NCI-H69 (cell line): ENCODE measurements at regions not wholly inside any gene's neighbourhood (a gene's known extent, or its start where the extent isn't known, plus 50 kb on each side); places are given as distances from the start of the nearest gene placed in this dataset.
A peak's percentile ranks its signal among the peaks of the same experiment; 100 is the strongest.
"Not testable (repeated sequence)": the region's sequence is repeated elsewhere in the genome, so short reads cannot be mapped to it uniquely, and the experiment has no call there.

Experiments used
- DNase-seq: peaks from one replicate; lab custom pipeline; 2025; lab: John Stamatoyannopoulos, UW

DNA sequence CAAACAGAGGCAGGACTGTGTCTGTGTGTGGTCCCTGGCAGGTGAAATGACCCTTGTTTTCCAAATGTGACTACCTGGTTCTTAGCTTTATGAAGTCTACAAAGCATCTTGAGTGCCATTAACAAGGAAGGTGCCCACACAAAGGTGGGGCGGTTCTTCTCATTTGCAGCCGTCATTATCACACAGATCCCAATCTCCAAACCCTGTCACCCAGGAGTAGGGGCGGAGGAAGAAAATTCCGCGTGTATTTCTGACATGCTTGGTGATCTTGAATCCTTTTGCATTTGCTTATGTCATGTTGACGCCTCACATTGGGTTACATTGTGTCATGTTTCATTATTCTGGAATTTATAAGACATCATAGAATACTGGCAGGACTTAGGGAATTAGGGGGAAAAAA is 277.3 kb downstream of the VRK1 start:
- DNase-seq: no peak

DNA sequence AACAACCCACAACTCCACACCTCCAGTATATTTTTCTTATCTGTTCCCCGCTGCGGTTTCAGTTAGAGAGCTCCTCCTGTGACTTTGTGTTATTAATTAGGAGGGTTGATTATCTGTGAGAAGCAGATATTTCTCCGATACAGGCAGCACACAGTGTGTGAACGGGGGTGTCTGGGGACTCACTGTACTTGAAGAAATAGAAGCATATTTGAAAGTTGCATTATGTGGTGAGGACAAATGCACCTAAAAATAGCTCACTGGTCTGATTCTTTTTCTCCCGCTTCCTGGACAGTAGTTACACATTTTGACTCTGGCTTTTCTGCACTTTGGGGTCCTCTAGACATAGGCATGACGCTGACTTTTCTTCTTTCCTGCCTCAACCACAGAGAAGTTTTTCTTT is 277.7 kb downstream of the VRK1 start:
- no peak for DNase-seq

DNA sequence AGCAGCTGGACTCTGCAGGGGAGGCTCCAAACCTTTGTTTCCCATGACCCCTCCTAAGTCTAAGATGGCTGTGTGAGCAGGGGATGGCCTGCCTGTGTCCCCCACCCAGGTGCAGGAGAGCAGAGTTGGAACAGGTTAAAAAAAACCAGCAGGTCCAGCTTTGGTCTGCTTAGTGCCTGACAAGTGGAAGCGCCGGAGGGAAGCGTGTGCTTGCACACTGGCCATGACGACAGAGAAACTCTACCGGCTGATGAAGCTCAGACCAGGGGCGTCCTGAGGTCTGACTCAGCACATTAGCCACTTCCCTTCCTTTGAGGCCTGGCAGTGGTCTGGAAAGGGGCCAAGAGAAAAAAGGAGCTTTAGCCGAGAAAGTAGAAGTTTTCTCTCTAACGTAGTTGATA is 280.1 kb downstream of the VRK1 start:
- DNase-seq: no peak

DNA sequence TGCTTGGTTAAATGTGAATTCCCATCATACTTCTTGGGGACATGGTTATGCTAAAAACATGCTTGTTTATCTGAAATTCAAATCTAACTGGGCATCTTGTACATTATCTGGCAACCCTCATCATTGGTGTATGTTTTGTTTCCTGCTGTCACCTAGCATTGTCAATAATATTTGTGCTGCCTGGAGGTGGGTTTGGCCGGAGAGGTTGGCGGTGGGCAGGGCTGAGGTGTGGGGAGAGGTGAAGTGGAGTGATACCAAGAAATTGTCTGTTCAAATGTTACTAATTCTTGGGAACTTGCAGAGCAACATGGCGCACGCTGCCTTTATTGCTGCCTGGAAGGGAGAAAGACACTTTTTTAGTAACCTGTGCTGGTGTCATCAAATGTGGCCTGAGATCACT is 280.5 kb downstream of the VRK1 start:
- no peak for DNase-seq

DNA sequence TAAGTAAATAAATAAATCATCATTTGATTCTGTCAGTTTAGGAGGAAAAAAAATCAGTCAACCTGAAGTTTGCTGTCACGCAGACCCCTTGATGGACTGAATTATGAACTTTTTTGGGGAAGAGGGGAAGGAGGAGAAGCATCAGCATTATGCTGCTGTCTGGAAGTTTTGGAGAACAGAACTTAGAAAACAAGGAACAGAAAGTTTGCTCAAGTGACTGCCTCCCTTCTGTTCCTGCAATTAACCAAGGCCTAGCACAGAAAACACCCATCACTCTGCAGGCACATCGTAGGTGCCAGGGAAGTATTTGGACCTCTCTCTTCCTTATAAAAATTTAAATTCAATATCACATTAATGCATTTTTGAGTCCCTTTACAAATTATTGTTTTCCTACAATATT is 283.8 kb downstream of the VRK1 start:
- no peak for DNase-seq

DNA sequence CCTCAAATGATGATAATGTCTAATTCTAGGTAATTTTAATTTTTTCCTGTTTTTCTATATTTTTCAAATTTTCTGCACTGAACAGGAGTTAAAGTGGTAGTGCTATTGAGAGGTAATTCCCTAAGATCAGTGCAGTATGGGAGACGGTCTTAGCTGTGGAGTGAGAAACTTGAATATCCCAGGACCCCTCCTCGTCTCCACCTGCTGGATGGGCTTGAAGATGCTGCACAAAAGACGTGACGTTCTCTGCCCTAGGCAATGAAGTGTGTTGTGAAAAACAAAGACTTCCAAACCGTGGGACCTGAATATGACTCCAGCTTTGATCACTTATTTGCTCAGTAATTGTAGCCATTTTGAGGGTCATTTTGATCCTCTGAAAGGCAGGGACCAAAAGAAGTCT is 298.1 kb downstream of the VRK1 start:
- DNase-seq: no peak

DNA sequence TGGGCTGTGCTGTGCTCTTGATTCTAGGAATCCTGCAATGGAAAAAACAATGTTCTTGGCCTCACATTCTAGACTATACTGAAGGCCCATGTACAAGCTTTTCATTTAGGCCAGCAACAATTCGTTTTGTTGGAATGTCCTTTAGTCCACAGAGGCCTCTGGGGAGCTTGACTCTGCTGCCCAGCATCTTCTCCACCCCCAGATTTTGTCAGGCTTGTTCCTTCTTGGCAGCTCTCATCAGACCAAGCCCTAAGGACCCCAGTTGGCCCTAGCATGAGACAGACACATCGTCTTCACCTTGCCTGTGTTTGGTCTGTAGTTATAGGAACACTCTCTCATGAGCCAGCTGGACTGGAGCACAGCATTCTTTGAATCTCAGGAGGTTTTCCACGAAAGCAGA is 300.1 kb downstream of the VRK1 start:
- DNase-seq: no peak

DNA sequence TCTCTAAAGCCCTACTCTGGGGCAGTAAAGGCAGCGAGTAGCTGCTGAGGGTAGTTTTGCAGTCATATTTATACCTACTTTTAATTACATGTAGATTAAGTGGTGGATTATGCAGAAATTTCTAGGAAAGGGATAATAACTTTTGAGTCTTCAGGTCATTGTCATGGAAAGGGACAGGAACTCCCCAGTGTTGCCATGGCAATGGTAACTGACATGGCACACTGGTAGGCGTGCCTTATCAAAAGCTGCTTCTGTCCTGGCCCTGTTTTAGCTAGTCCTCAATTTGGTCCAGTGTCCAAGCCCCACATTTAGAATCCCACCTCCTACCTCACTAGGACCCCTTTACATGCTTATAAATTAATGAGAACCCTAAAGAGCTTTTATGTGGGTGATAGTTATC is 303.1 kb downstream of the VRK1 start:
- no peak for DNase-seq

DNA sequence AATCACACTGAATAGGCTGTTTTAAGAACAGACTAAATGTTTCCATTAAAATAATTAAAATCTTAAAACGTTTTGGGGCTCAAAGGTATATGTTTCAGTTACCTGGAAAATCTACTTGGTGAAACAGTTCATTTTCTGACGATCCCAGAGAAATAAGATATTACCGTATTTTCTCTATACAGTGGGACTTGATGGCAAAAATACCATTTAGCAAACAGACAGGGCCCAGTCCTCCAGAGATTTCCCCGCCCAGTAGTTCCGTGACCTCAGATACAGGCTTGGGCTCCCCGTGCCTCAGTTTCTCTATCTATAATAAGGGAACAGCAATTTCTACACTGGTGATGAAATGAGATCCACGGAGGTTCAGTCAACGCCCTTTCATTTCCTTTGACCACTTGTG is 304.4 kb downstream of the VRK1 start:
- no peak for DNase-seq

DNA sequence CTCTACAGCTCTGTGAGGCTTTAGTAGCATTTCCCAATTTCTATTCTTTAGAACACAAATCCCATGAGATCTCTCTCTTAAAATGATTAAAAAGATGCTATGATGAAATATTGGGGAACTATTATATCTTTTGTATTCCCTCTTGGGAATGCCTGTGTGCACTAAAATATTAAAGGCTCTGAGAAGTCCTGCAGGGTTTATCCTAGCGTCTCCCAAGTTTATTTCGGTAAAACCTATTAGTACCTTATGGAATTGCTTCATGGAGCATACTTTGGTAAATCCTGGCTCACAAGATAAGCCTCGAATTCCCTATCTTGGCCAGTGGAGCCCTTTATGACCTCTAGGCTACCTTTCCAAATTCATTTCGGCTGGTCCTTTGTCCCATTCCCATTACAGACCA is 306.8 kb downstream of the VRK1 start:
- DNase-seq: no peak

DNA sequence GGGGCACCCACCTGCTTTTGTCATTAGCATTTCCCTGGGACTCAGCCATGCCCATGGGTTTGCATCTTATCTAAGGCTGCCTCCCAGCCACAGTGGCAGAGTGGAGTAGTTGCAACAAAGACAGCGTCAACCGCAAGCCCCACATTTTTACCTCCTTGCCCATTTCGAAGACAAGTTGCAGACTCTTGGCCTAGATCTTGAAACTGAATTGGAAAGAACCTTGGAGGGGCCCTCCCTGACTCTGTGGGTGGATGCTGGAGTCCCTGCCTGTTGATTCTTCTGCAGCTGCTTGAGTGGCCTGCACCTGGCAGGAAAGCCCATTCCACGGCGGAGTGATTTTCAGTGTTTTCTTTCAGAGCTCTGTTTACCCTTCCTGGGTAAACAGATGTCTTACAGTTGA is 309.0 kb downstream of the VRK1 start:
- peak; percentile 29 for DNase-seq

DNA sequence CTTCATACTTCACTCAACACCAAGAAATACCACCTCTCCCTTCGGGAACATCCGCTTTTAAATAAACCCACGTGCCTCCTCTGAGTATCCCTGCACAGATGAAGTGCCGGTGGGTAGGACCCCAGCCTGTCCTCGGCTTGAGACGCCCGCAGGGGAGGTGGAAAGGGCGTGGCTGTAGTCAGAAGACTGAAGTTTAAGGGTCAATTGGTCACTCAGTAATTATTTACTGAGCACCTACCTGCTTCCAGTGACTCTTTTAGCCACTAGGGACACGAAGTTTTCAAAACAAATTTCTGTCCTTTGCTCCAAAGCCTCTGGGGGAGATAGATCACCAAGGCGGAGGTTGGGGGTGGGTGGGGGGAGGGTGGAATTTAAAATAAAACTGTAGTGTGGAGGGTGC is 309.4 kb downstream of the VRK1 start:
- no peak for DNase-seq

DNA sequence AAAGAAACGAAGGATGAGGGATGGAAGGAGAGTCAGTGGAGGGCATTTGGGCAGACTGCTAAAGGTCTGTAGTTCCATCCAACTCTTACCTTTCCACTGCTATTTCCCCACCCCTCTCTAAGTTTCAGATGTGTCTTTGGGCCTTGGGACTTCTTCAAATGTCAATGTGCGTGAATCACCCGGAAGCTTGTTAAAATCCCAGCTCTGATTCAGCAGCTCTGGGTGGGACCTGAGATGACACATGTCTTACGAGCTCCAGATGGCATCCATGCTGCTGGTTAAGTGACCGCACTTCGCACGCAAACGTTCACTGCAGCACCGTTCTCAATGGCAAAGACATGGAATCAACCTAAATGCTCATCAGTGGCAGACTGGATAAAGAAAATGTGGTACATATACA is 309.9 kb downstream of the VRK1 start:
- no peak for DNase-seq

DNA sequence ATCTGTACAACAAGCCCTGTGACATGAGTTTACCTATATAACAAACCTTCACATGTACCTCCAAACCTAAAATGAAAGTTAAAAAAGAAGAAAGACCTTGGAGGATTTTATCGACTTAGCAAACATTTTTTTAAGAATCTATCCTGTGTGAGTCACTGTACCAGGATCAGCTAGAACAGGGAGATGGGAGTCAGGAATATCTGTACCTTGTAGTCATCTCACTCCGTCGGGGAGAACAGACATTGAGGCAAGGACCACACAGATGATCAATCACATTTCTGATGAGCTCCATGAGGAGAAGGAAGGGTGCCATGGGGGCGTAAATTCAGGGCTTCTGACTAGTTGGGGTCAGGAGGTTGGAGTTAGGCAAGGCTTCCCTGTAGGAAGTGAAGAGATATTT is 310.6 kb downstream of the VRK1 start:
- no peak for DNase-seq

DNA sequence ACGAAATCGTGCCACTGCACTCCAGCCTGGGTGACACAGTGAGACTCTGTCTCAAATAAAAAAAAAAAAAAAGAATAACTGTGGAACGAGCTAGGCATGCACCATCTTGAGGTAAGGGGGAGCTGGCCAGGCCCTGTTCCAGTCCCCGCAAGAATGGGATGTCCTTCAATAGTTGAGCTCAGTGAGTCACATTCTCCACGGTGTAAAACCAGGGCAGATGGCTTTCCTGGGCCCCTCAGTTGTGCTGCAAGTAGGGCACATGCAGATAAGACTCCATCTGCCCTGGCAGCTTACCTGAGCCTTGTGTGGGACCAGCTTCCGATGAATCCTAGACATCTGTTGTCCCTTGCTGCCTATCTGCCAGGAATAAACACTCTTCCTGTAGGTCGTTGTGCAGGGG is 312.1 kb downstream of the VRK1 start:
- no peak for DNase-seq

DNA sequence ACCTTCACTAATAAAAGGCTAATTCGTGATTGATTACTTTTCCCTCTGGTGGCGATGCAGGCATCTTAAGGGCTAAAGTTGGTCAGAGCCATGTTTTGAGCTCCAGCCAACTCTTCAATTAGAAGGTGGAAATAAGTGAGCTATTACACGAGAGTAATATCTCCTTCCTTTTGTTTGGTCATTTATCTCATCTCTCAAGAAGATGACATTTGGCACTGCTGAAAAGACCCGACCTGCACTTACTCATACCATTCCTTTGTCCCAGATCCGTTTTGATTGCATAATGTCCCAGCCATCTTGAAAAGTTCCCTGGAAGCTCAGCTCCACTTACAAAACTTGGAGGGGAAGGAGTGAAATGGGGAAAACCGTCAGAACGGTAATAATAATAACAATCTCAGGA is 316.2 kb downstream of the VRK1 start:
- DNase-seq: peak; percentile 7

DNA sequence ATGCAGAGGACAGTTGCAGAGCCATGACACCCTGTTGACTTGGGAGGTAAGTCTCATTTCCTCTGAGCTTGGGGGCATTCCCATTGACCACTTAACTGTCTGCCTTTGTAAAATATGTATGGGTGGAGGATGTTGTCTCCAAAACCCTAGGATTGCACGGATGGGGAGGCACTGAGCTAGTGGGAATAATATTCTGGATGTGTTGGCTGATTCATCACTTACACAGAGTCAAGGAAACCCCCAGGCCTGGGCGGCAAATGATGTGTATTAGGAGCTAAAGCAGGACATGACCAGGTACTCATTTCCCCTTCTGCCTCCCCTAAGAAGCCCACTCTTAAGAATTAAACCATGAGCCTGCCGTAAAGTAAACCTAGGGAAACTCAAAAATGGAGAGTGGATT is 319.4 kb downstream of the VRK1 start:
- DNase-seq: no peak

DNA sequence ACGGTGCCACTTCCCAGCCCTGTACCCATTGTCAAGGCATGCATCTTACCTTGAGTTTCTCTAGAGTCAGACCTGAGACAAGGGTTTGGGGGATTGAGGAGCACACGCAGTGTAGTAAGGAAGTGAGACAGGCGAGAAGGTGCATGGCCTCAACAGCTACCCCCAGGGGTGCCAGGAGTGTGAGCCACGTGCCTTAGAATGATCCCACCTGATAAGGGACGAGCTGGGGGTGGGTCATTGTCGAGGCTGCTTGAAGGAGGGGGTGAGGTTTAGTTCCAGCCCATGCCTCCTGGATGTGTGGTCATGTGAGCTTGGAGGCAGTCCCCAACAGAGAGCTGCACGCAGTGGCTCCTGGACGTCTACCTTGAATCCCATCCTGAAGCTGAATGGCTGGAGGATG is 320.5 kb downstream of the VRK1 start:
- no peak for DNase-seq

DNA sequence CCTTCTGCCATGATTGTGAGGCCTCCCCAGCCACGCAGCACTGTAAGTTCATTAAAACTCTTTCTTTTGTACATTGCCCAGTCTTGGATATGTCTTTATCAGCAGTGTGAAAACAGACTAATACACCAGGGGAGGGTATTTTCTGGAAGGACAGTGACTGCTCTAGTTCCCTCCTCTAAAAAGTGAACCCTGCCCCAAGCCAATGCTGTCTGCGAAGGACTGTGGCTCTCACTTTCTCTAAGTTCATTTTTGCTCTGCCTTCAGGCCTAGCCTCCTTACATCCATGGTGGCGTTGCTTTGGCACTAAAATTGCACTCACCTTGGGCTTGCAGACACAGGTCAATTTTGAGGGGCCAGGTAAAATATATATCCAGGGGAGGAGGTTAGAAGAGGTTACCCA is 323.0 kb downstream of the VRK1 start:
- no peak for DNase-seq

DNA sequence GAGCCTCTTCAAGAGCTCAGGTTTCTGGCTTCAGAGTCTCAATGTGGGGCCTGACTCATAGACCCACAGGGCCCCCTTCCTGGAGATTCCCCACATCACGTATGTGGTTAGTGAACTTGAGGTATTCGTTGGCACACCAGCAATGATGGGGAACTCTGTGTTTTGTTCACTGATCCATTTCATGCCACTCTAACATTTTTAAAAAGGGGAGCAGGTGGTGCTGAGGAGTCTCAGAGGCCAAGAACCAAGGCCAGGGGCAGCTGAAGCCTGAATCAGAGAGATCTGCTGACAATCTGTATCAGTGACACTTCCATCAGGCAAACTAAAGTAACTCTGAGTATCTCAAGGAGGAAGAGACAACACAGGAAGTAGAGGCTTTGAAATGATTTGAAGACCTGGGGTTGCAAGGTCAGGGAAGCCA is 323.4 kb downstream of the VRK1 start:
- no peak for DNase-seq

DNA sequence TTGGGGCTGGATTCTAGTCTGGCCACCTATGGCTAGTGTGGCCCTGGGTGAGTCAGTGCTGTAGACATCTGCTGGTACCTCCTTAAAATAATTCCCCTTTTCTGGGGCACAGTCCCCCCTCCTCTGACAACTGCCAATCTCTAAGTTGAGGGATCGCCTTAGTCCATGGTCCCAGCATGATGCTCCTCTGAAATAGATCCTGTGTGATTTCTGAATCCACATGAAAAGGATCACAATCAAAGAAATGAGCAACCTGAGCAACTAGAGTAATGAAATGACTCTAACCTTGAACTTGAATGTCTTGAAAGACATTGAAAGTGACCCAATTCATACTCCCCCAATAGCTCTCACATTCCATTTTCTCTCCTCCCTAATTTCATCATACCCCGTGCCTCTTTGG is 332.5 kb downstream of the VRK1 start:
- DNase-seq: no peak

DNA sequence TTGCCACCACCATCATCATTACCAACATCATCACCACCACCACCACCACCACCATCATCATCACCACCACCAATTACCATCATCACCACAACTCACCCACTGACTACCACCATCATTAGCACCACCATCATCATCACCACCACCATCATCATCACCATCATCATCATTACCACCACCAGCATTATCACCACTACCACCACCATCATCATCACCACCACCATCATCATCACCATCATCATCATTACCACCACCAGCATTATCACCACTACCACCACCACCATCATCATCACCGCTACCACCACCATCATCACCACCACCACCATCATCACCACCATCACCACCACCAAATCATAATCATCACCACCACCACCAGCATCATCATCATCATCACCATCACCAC is 338.7 kb downstream of the VRK1 start:
- not testable (repeated sequence) for DNase-seq

DNA sequence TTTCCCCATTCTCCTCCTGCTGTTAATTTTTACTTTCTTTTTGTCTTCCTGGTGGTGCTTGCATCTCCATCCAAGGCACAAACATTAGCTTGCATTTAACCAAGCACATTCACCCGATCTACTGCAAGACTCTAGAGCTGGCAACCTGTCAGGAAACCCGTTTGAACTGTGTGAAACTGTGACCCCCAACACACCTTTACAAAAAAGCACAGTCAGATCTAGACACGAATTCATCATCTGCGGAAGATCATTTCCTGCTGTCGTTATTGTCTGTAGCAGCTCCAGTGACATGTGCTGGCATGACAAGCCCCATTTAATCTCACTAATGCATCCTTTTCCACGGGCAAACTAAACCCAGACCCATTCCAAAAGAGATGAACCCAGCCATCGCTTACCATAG is 340.5 kb downstream of the VRK1 start:
- DNase-seq: no peak

DNA sequence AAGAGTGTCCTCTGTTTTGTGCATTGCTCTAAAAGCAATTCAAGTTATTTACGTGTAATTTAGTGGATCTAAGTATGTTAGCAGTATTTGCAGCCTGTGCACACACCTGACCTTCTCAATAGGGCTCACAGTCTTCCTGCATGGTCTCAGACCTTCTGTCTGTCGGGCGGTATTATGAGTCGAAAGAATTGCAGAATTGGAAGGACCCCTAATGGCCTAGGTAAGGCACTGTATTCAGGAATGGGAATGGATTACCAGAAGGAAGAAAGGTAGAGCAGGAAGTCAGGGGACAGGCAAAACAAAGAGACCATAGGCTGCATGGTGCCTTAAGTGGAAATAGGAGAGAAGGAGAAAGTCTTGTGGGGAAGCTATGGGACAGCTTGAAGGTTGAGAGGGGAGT is 341.6 kb downstream of the VRK1 start:
- DNase-seq: peak; percentile 15

DNA sequence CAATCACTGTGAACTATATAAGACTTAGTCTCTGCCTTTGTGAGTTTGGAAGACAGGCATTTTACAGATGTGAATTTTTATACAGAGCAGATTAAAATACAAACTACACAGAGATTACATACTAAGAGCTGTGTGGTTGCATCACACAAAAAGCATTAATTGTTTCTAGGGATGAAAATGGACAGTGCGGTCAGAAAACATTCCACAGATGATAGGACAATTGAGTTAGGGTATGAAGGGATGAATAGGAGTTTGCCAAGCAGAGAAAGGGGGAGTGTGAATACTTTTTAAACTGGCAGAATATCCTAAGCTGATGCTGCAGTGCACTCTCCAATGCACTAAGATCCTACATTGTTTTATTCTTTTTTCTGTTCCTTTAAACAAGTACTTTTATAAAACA is 345.8 kb downstream of the VRK1 start:
- DNase-seq: no peak
